H9 (cell line): ENCODE measurements at regions not wholly inside any gene's neighbourhood (a gene's known extent, or its start where the extent isn't known, plus 50 kb on each side); places are given as distances from the start of the nearest gene placed in this dataset.

Experiments
- DNase-seq: peaks from one replicate; pipeline ENCODE4 v3.0.0-alpha.2; 2017
- H2AFZ ChIP-seq: one replicate; pipeline ENCODE4 v1.6.1; 2013; ENCODE audit warnings: mild to moderate bottlenecking, low read length, control low read depth, moderate library complexity
- H2AK5ac ChIP-seq: 2 replicates; pipeline ENCODE4 v1.6.1; 2013; ENCODE audit warnings: low read length, control low read depth, mixed read lengths; ENCODE audit not compliant: insufficient read length
- H2BK120ac ChIP-seq: one replicate; pipeline ENCODE4 v1.6.1; 2013; ENCODE audit warnings: low read depth, mild to moderate bottlenecking, low read length, control low read depth, inconsistent platforms; ENCODE audit not compliant: poor library complexity, severe bottlenecking
- H2BK12ac ChIP-seq: 2 replicates; pipeline ENCODE4 v1.6.1; 2013; ENCODE audit warnings: low read length, control low read depth, mixed read lengths, low read depth; ENCODE audit not compliant: insufficient read length
- H2BK15ac ChIP-seq: 2 replicates; pipeline ENCODE4 v1.6.1; 2013; ENCODE audit warnings: low read depth, low read length, control low read depth
- H2BK20ac ChIP-seq: one replicate; pipeline ENCODE4 v1.6.1; 2013; ENCODE audit warnings: low read depth, mild to moderate bottlenecking, low read length, control low read depth, inconsistent platforms; ENCODE audit not compliant: poor library complexity, severe bottlenecking
- H2BK5ac ChIP-seq: 2 replicates; pipeline ENCODE4 v1.6.1; 2013; ENCODE audit warnings: low read length, control low read depth, mixed read lengths; ENCODE audit not compliant: insufficient read length
- H3K14ac ChIP-seq: 2 replicates; pipeline ENCODE4 v1.6.1; 2013; ENCODE audit warnings: low read length, control low read depth; ENCODE audit not compliant: insufficient read depth
- H3K18ac ChIP-seq: 2 replicates; pipeline ENCODE4 v1.6.1; 2013; ENCODE audit warnings: low read depth, mild to moderate bottlenecking, mixed read lengths, low read length, control low read depth; ENCODE audit not compliant: insufficient read length
- H3K23ac ChIP-seq: 2 replicates; pipeline ENCODE4 v1.6.1; 2013; ENCODE audit warnings: low read length, control low read depth, mixed read lengths, low read depth; ENCODE audit not compliant: insufficient read length
- H3K23me2 ChIP-seq: 2 replicates; pipeline ENCODE4 v1.6.1; 2013; ENCODE audit warnings: low read depth, mild to moderate bottlenecking, mixed read lengths, low read length, control low read depth; ENCODE audit not compliant: insufficient read length, poor library complexity, severe bottlenecking
- H3K27ac ChIP-seq: 2 replicates; pipeline ENCODE4 v1.5.1; 2013; ENCODE audit warnings: low read length, control low read depth, mixed read lengths, low read depth; ENCODE audit not compliant: insufficient read length
- H3K27me3 ChIP-seq: 2 replicates; pipeline ENCODE4 v1.6.1; 2013; ENCODE audit warnings: low read length, control low read depth, inconsistent platforms; ENCODE audit not compliant: insufficient read depth
- H3K4ac ChIP-seq: 2 replicates; pipeline ENCODE4 v1.6.1; 2013; ENCODE audit warnings: low read depth, mild to moderate bottlenecking, control low read depth, inconsistent platforms, low read length, moderate library complexity
- H3K4me1 ChIP-seq: 2 replicates; pipeline ENCODE4 v1.6.1; 2013; ENCODE audit warnings: low read length, control low read depth, inconsistent platforms; ENCODE audit not compliant: insufficient read depth
- H3K4me2 ChIP-seq: 2 replicates; pipeline ENCODE4 v1.6.1; 2013; ENCODE audit warnings: low read length, control low read depth, mixed read lengths; ENCODE audit not compliant: insufficient read length, insufficient read depth
- H3K56ac ChIP-seq: 2 replicates; pipeline ENCODE4 v1.6.1; 2013; ENCODE audit warnings: low read depth, mild to moderate bottlenecking, mixed read lengths, low read length, control low read depth; ENCODE audit not compliant: insufficient read length
- H3K79me1 ChIP-seq: 2 replicates; pipeline ENCODE4 v1.6.1; 2013; ENCODE audit warnings: low read depth, mild to moderate bottlenecking, moderate library complexity, low read length, control low read depth, inconsistent platforms; ENCODE audit not compliant: insufficient read depth, poor library complexity, severe bottlenecking
- H3K79me2 ChIP-seq: 2 replicates; pipeline ENCODE4 v1.6.1; 2013; ENCODE audit warnings: low read length, control low read depth, inconsistent platforms; ENCODE audit not compliant: insufficient read depth
- H3K9ac ChIP-seq: 2 replicates; pipeline ENCODE4 v1.6.1; 2013; ENCODE audit warnings: low read length, control low read depth, mixed read lengths; ENCODE audit not compliant: insufficient read length; ENCODE audit errors: extremely low read depth
- H3K9me3 ChIP-seq: one replicate; pipeline ENCODE4 v1.6.1; 2013; ENCODE audit warnings: low read depth, low read length, inconsistent platforms; ENCODE audit not compliant: control insufficient read depth
- H3T11ph ChIP-seq: one replicate; pipeline ENCODE4 v1.6.1; 2013; ENCODE audit warnings: mild to moderate bottlenecking, low read length, control low read depth, inconsistent platforms
- H4K20me1 ChIP-seq: one replicate; pipeline ENCODE4 v1.6.1; 2013; ENCODE audit not compliant: control insufficient read depth, insufficient read length, insufficient read depth
- H4K5ac ChIP-seq: 2 replicates; pipeline ENCODE4 v1.6.1; 2013; ENCODE audit warnings: low read depth, mild to moderate bottlenecking, mixed read lengths, low read length, control low read depth; ENCODE audit not compliant: insufficient read length
- H4K8ac ChIP-seq: replicated peaks from 2 replicates; pipeline ENCODE4 v1.6.1; 2013; ENCODE audit warnings: low read length, control low read depth, mixed read lengths, low read depth; ENCODE audit not compliant: insufficient read length
- H4K91ac ChIP-seq: 2 replicates; pipeline ENCODE4 v1.6.1; 2013; ENCODE audit warnings: low read depth, mild to moderate bottlenecking, moderate library complexity, mixed read lengths, low read length, control low read depth; ENCODE audit not compliant: insufficient read length
- H3K27ac Mint-ChIP-seq, 3 experiments: 2 replicates in 2 of 3; 3 replicates in 1 of 3; pipeline ENCODE4 v1.8.0; 2020 to 2021; ENCODE audit warnings: mixed read lengths in 3 of 3, mild to moderate bottlenecking in 1 of 3, moderate library complexity in 1 of 3
- H3K27me3 Mint-ChIP-seq: 2 replicates; pipeline ENCODE4 v1.8.0; 2021; ENCODE audit warnings: low read depth, mild to moderate bottlenecking, moderate library complexity, mixed read lengths
- H3K36me3 Mint-ChIP-seq, 3 experiments: 2 replicates in 2 of 3; 3 replicates in 1 of 3; pipeline ENCODE4 v1.8.0; 2020 to 2021; ENCODE audit warnings: low read depth in 3 of 3, mixed read lengths in 3 of 3; ENCODE audit not compliant: insufficient read depth in 1 of 3
- H3K4me1 Mint-ChIP-seq, 2 experiments: 2 replicates each; pipeline ENCODE4 v1.8.0; 2020; ENCODE audit warnings: mixed read lengths in 2 of 2
- H3K4me3 Mint-ChIP-seq, 2 experiments: 2 replicates in 1 of 2; 3 replicates in 1 of 2; pipeline ENCODE4 v1.8.0; 2020 to 2021; ENCODE audit warnings: mild to moderate bottlenecking in 2 of 2, mixed read lengths in 2 of 2, moderate library complexity in 1 of 2
- H3K9me3 Mint-ChIP-seq, 2 experiments: 2 replicates in 1 of 2; 3 replicates in 1 of 2; pipeline ENCODE4 v1.8.0; 2020; ENCODE audit warnings: mild to moderate bottlenecking in 2 of 2, mixed read lengths in 2 of 2, moderate library complexity in 1 of 2
- WGBS: extraction: QIAGEN DNeasy Blood & Tissue Kit; methylation state at CpG from one replicate; pipeline ENCODE4 v1.1.7; 2013; ENCODE audit warnings: missing lambda C conversion rate, low lambda C conversion rate, mixed read lengths; ENCODE audit not compliant: insufficient read length; ENCODE audit errors: extremely low coverage; 5-methylcytosine and 5-hydroxymethylcytosine counted together
- TF ChIP-seq, protein P1 (sequence below): fragments of 200-600 bp; sonication (generic); conservative IDR thresholded peaks from 3 replicates; pipeline ENCODE4 v1.8.0; 2021; ENCODE audit warnings: antibody characterized with exemption, mild to moderate bottlenecking

DNA sequence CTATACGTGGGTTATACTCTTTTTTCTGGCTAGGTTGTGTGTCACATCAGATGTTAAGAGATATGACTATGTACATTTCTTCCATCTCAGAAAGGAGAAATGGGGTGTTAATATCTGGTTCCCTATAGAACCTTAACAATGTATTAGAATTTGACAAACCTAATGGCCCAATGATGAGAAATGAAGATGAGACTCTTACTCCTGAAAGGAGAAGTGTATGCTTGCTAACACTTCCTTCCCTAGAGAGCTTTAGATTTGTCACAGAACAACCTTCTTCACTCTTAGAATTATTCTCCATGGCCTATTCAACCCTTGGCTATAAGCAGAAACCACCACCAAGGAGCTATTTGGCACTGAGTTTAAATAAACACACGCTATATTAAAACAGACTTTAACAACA is 839.6 kb downstream of the GALC start:
- no CpG with 5 or more reads among the region's 2 CpGs for WGBS
- Histone ChIP-seq H2BK120ac (no peak overlapping the region), H3K27me3 (peaks cover 38% of the 10 kb centered on the region), H3K14ac (no peak overlapping the region), H3K9me3 (no peaks in the 10 kb centered on the region), H3T11ph (no peak overlapping the region), H3K9ac (no peak overlapping the region), H3K23ac (no peak overlapping the region), H4K5ac (no peak overlapping the region), H3K23me2 (no peaks in the 10 kb centered on the region), H3K18ac (no peak overlapping the region), H3K27ac (no peak overlapping the region), H4K91ac (no peak overlapping the region), H3K4ac (no peak overlapping the region), H3K56ac (no peak overlapping the region), H2BK15ac (no peak overlapping the region), H2BK20ac (no peak overlapping the region), H3K4me2 (no peak overlapping the region), H3K79me2 (no peaks in the 10 kb centered on the region), H2AK5ac (no peak overlapping the region), H2AFZ (no peak overlapping the region), H4K20me1 (no peaks in the 10 kb centered on the region), H2BK5ac (no peak overlapping the region), H2BK12ac (no peak overlapping the region), H4K8ac (no peak overlapping the region), H3K4me1 (peaks cover 7% of the 10 kb centered on the region; the same call in 1 of the 2 replicates), H3K79me1 (no peaks in the 10 kb centered on the region)
- Mint-ChIP-seq H3K9me3 (peaks cover 0 to 5% of the 10 kb centered on the region in 2 experiments; a peak in 2 of 5 replicates), H3K27me3 (peaks cover 84% of the 10 kb centered on the region), H3K4me3 (no peak overlapping the region), H3K36me3 (no peaks in the 10 kb centered on the region), H3K4me1 (peaks cover 60 to 63% of the 10 kb centered on the region in 2 experiments), H3K27ac (no peak overlapping the region)
- TF ChIP-seq, protein P1, sequence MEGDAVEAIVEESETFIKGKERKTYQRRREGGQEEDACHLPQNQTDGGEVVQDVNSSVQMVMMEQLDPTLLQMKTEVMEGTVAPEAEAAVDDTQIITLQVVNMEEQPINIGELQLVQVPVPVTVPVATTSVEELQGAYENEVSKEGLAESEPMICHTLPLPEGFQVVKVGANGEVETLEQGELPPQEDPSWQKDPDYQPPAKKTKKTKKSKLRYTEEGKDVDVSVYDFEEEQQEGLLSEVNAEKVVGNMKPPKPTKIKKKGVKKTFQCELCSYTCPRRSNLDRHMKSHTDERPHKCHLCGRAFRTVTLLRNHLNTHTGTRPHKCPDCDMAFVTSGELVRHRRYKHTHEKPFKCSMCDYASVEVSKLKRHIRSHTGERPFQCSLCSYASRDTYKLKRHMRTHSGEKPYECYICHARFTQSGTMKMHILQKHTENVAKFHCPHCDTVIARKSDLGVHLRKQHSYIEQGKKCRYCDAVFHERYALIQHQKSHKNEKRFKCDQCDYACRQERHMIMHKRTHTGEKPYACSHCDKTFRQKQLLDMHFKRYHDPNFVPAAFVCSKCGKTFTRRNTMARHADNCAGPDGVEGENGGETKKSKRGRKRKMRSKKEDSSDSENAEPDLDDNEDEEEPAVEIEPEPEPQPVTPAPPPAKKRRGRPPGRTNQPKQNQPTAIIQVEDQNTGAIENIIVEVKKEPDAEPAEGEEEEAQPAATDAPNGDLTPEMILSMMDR, result no peak
- DNase-seq, result no peak
